K562 (cell line): ENCODE measurements at regions not wholly inside any gene's neighbourhood (a gene's known extent, or its start where the extent isn't known, plus 50 kb on each side); places are given as distances from the start of the nearest gene placed in this dataset.

ENCODE experiments used
- HDAC2 ChIP-seq: fragments of 450-650 bp; IDR thresholded peaks from 2 replicates; pipeline ENCODE4 v1.6.1; 2016; ENCODE audit warnings: mild to moderate bottlenecking
- PCBP2 ChIP-seq: fragments of 200-400 bp; formaldehyde crosslinking; IDR thresholded peaks from 2 replicates; pipeline ENCODE4 v1.6.1; 2018; ENCODE audit warnings: low read length, low read depth, mild to moderate bottlenecking, moderate library complexity; ENCODE audit not compliant: poor library complexity, severe bottlenecking
- RBM22 ChIP-seq: fragments of 200-400 bp; formaldehyde crosslinking; IDR thresholded peaks from 2 replicates; pipeline ENCODE4 v1.6.1; 2018; ENCODE audit warnings: low read length, low read depth; ENCODE audit not compliant: poor library complexity, severe bottlenecking
- SRF ChIP-seq, 2 experiments: fragments of 250-450, 450-650 bp in 1 of 2; sonication (Bioruptor Pico) in 1 of 2; sonication (generic) in 1 of 2; formaldehyde crosslinking; IDR thresholded peaks; 2 replicates each; pipeline versions ENCODE4 v1.5.0 to v1.5.1; 2020 to 2022; ENCODE audit warnings: mild to moderate bottlenecking in 1 of 2, missing genetic modification reagents in 1 of 2
- ZNF121 ChIP-seq: sonication (generic); formaldehyde crosslinking; conservative IDR thresholded peaks from 2 replicates; pipeline ENCODE4 v1.8.0; 2022; ENCODE audit warnings: missing genetic modification reagents
- ZNF184 ChIP-seq: sonication (generic); formaldehyde crosslinking; IDR thresholded peaks from 2 replicates; pipeline ENCODE4 v1.5.0; 2020; ENCODE audit warnings: missing genetic modification reagents
- ZNF232 ChIP-seq: sonication (generic); formaldehyde crosslinking; IDR thresholded peaks from 2 replicates; pipeline ENCODE4 v1.8.0; 2022; ENCODE audit warnings: mild to moderate bottlenecking, missing genetic modification reagents
- TF ChIP-seq, protein P1 (sequence below), 2 experiments: fragments of 450-650 bp in 1 of 2; sonication (generic) in 1 of 2; formaldehyde crosslinking in 1 of 2; IDR thresholded peaks; 2 replicates each; pipeline versions ENCODE4 v1.7.1 to v1.9.0; 2016 to 2022; ENCODE audit warnings: inconsistent platforms in 1 of 2, mild to moderate bottlenecking in 1 of 2, missing genetic modification reagents in 1 of 2
- TF ChIP-seq, protein P2 (sequence below): fragments of 450-650 bp; formaldehyde crosslinking; IDR thresholded peaks from 2 replicates; pipeline ENCODE4 v1.4.0; 2022; ENCODE audit warnings: mild to moderate bottlenecking, moderate library complexity
- TF ChIP-seq, protein P3 (sequence below): sonication (generic); formaldehyde crosslinking; IDR thresholded peaks from 2 replicates; pipeline ENCODE4 v1.8.0; 2022; ENCODE audit warnings: mild to moderate bottlenecking, missing genetic modification reagents

DNA sequence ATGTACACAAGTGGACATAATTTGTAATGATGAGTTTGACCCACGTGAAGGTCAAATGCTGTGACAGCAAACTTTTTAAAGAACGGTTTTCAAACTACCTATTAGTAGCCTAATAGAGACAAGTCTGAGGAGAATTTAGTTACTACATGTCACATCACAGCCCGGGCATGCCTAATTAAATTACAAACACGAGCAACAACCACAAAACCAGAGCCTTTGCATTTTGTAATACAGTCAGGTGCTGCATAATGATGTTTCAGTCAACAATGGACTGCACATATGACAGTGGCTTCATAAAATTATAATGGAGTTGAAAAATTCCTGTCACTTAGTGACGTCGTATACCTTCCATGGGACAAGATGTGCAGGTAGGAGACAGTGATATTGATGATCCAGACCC lies 274.5 kb downstream of the DACT1 start (continued):
- TF ChIP-seq, protein P1, sequence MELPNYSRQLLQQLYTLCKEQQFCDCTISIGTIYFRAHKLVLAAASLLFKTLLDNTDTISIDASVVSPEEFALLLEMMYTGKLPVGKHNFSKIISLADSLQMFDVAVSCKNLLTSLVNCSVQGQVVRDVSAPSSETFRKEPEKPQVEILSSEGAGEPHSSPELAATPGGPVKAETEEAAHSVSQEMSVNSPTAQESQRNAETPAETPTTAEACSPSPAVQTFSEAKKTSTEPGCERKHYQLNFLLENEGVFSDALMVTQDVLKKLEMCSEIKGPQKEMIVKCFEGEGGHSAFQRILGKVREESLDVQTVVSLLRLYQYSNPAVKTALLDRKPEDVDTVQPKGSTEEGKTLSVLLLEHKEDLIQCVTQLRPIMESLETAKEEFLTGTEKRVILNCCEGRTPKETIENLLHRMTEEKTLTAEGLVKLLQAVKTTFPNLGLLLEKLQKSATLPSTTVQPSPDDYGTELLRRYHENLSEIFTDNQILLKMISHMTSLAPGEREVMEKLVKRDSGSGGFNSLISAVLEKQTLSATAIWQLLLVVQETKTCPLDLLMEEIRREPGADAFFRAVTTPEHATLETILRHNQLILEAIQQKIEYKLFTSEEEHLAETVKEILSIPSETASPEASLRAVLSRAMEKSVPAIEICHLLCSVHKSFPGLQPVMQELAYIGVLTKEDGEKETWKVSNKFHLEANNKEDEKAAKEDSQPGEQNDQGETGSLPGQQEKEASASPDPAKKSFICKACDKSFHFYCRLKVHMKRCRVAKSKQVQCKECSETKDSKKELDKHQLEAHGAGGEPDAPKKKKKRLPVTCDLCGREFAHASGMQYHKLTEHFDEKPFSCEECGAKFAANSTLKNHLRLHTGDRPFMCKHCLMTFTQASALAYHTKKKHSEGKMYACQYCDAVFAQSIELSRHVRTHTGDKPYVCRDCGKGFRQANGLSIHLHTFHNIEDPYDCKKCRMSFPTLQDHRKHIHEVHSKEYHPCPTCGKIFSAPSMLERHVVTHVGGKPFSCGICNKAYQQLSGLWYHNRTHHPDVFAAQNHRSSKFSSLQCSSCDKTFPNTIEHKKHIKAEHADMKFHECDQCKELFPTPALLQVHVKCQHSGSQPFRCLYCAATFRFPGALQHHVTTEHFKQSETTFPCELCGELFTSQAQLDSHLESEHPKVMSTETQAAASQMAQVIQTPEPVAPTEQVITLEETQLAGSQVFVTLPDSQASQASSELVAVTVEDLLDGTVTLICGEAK (IDR thresholded peaks at IDR 0.05): no peak
- TF ChIP-seq, protein P1 (CRISPR knock-in tag; IDR thresholded peaks at IDR 0.05): no peak
- TF ChIP-seq, protein P2, sequence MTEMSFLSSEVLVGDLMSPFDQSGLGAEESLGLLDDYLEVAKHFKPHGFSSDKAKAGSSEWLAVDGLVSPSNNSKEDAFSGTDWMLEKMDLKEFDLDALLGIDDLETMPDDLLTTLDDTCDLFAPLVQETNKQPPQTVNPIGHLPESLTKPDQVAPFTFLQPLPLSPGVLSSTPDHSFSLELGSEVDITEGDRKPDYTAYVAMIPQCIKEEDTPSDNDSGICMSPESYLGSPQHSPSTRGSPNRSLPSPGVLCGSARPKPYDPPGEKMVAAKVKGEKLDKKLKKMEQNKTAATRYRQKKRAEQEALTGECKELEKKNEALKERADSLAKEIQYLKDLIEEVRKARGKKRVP: no peak
- TF ChIP-seq PCBP2: no peak
- TF ChIP-seq ZNF232 (CRISPR knock-in tag): no peak
- TF ChIP-seq RBM22: no peak
- TF ChIP-seq ZNF184 (CRISPR knock-in tag): no peak
- TF ChIP-seq SRF (CRISPR knock-in tag; IDR thresholded peaks at IDR 0.05): no peak
- TF ChIP-seq, protein P3, sequence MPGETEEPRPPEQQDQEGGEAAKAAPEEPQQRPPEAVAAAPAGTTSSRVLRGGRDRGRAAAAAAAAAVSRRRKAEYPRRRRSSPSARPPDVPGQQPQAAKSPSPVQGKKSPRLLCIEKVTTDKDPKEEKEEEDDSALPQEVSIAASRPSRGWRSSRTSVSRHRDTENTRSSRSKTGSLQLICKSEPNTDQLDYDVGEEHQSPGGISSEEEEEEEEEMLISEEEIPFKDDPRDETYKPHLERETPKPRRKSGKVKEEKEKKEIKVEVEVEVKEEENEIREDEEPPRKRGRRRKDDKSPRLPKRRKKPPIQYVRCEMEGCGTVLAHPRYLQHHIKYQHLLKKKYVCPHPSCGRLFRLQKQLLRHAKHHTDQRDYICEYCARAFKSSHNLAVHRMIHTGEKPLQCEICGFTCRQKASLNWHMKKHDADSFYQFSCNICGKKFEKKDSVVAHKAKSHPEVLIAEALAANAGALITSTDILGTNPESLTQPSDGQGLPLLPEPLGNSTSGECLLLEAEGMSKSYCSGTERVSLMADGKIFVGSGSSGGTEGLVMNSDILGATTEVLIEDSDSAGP: no peak
- no peak for TF ChIP-seq HDAC2
- TF ChIP-seq ZNF121 (CRISPR knock-in tag): no peak
